Thyroid gland (tissue), 4 donors: ENCODE measurements at regions not wholly inside any gene's neighbourhood (a gene's known extent, or its start where the extent isn't known, plus 50 kb on each side); places are given as distances from the start of the nearest gene placed in this dataset.

Experiments used
- DNase-seq, 2 donors: peaks; one replicate each; pipeline ENCODE4 v3.0.0-alpha.2; 2019
- H3K27ac ChIP-seq, 3 donors: fragments of 200-600 bp; sonication (generic); 1 replicate in 2 of 3; 2 replicates in 1 of 3; pipeline ENCODE4 v1.5.1; 2016 to 2019; ENCODE audit warnings: mild to moderate bottlenecking in 1 of 3, moderate library complexity in 1 of 3
- H3K27me3 ChIP-seq: fragments of 200-600 bp; sonication (generic); one replicate; pipeline ENCODE4 v1.5.1; 2019
- H3K36me3 ChIP-seq, 2 donors: fragments of 200-600 bp; sonication (generic); one replicate each; pipeline ENCODE4 v1.5.1; 2016 to 2019
- H3K4me1 ChIP-seq, 2 donors: fragments of 200-600 bp; sonication (generic); one replicate each; pipeline ENCODE4 v1.5.1; 2017 to 2019
- H3K4me3 ChIP-seq, 3 donors: fragments of 200-600 bp; sonication (generic); replicated peaks in 1 of 3; 1 replicate in 2 of 3; 2 replicates in 1 of 3; pipeline ENCODE4 v1.5.1; 2016; ENCODE audit warnings: mild to moderate bottlenecking in 1 of 3
- H3K9me3 ChIP-seq: fragments of 200-600 bp; sonication (generic); one replicate; pipeline ENCODE4 v1.5.1; 2017
- CTCF ChIP-seq, 6 experiments: fragments of 200-600 bp in 3 of 6; fragments of 450-650 bp in 3 of 6; sonication (generic) in 3 of 6; IDR thresholded peaks; one replicate each; pipeline ENCODE4 v1.5.1; 2016 to 2019; ENCODE audit warnings: antibody characterized with exemption in 6 of 6, mild to moderate bottlenecking in 2 of 6, inconsistent platforms in 1 of 6, moderate library complexity in 1 of 6
- POLR2A ChIP-seq, 2 donors: fragments of 450-650 bp; IDR thresholded peaks; one replicate each; pipeline ENCODE4 v1.6.1; 2017; ENCODE audit warnings: antibody characterized with exemption in 2 of 2, mild to moderate bottlenecking in 2 of 2, moderate library complexity in 1 of 2
- WGBS, 2 donors: methylation state at CpG; one replicate each; pipeline ENCODE4 v1.1.5; 2017; 5-methylcytosine and 5-hydroxymethylcytosine counted together
- intact Hi-C: fragments of 100-400 bp; cut with DNase I; formaldehyde crosslinking; loops from one replicate; pipeline ENCODE4 v1.15.1; 2023

- no peak overlapping the region for H3K27ac ChIP-seq
- WGBS, 2 donors, result 75 to 81% methylated on average over 5 of the region's 5 CpGs
- no peak overlapping the region for H3K4me3 ChIP-seq
- TF ChIP-seq CTCF (IDR thresholded peaks at IDR 0.05), result no peak
- no peak for TF ChIP-seq POLR2A (IDR thresholded peaks at IDR 0.05)
- H3K4me1 ChIP-seq, result no peaks in the 10 kb centered on the region
- no peaks in the 10 kb centered on the region for H3K9me3 ChIP-seq
- no peaks in the 10 kb centered on the region for H3K27me3 ChIP-seq
- no peaks in the 10 kb centered on the region for H3K36me3 ChIP-seq
- intact Hi-C loops, result no loop called here
- DNase-seq, result no peak
Observed at GRCh38 chr18:77550625-77551024, 301.0 kb downstream of the GALR1 start.

GRCh38 chr18:77551055-77551454 is 301.4 kb downstream of the GALR1 start:
- TF ChIP-seq POLR2A (IDR thresholded peaks at IDR 0.05) (no peak), CTCF (IDR thresholded peaks at IDR 0.05) (no peak)
- Histone ChIP-seq H3K4me3 (no peak overlapping the region), H3K27me3 (no peaks in the 10 kb centered on the region), H3K9me3 (no peaks in the 10 kb centered on the region), H3K27ac (no peak overlapping the region), H3K36me3 (no peaks in the 10 kb centered on the region), H3K4me1 (no peaks in the 10 kb centered on the region)
- intact Hi-C loops, result no loop called here
- no peak for DNase-seq
- WGBS, 2 donors, result 72 to 78% methylated on average over 3 of the region's 3 CpGs

- DNase-seq, result no peak
- 77 to 84% methylated on average over 3 of the region's 3 CpGs for WGBS, 2 donors
- no peaks in the 10 kb centered on the region for H3K27me3 ChIP-seq
- no peaks in the 10 kb centered on the region for H3K36me3 ChIP-seq
- no peak overlapping the region for H3K4me3 ChIP-seq
- no peaks in the 10 kb centered on the region for H3K9me3 ChIP-seq
- TF ChIP-seq POLR2A (IDR thresholded peaks at IDR 0.05), result no peak
- no peak for TF ChIP-seq CTCF (IDR thresholded peaks at IDR 0.05)
- intact Hi-C loops, result no loop called here
- no peak overlapping the region for H3K27ac ChIP-seq
- H3K4me1 ChIP-seq, result no peaks in the 10 kb centered on the region
Observed at GRCh38 chr18:77552945-77553344, 303.3 kb downstream of the GALR1 start.

- Histone ChIP-seq H3K36me3 (no peaks in the 10 kb centered on the region), H3K4me1 (no peaks in the 10 kb centered on the region), H3K9me3 (no peaks in the 10 kb centered on the region), H3K27me3 (no peaks in the 10 kb centered on the region), H3K27ac (no peak overlapping the region), H3K4me3 (no peak overlapping the region)
- 86 to 90% methylated on average over 5 of the region's 5 CpGs for WGBS, 2 donors
- no peak for DNase-seq
- intact Hi-C loops, result no loop called here
- TF ChIP-seq POLR2A (IDR thresholded peaks at IDR 0.05) (no peak), CTCF (IDR thresholded peaks at IDR 0.05) (no peak)
Observed at GRCh38 chr18:77554061-77554460, 304.4 kb downstream of the GALR1 start.

GRCh38 chr18:77557046-77557587 is 307.5 kb downstream of the GALR1 start:
- TF ChIP-seq POLR2A (IDR thresholded peaks at IDR 0.05) (no peak), CTCF (IDR thresholded peaks at IDR 0.05) (no peak)
- Histone ChIP-seq H3K36me3 (no peaks in the 10 kb centered on the region), H3K27me3 (no peaks in the 10 kb centered on the region), H3K4me3 (no peak overlapping the region), H3K4me1 (no peaks in the 10 kb centered on the region), H3K27ac (no peak overlapping the region), H3K9me3 (no peaks in the 10 kb centered on the region)
- DNase-seq, result no peak
- 48 to 52% methylated on average over 7 of the region's 7 CpGs for WGBS, 2 donors
- intact Hi-C loops, result no loop called here
